ENCODE measurements at regions not wholly inside any gene's neighbourhood (a gene's known extent, or its start where the extent isn't known, plus 50 kb on each side); places are given as distances from the start of the nearest gene placed in this dataset.

DNA sequence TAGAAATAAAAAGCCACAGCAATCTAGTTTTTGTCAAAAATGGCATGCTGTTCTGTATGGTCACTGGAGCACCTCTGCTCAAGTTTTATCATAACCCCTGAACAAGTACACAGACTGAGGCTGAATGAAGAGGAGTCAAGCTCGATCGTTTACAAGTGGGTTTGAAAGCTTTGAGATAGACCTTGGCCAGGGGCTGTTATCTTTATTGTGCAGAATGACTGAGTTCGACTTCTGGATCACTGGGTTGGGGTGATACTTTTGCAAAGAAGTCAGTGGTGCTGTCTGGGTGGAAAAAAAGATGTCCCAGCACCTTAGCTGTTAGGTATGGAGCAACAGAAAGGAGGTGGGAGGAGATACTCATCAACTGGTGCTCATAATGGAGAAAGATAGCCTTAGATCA lies 446.0 kb downstream of the HACE1 start:
- DNase-seq, result no peak

DNA sequence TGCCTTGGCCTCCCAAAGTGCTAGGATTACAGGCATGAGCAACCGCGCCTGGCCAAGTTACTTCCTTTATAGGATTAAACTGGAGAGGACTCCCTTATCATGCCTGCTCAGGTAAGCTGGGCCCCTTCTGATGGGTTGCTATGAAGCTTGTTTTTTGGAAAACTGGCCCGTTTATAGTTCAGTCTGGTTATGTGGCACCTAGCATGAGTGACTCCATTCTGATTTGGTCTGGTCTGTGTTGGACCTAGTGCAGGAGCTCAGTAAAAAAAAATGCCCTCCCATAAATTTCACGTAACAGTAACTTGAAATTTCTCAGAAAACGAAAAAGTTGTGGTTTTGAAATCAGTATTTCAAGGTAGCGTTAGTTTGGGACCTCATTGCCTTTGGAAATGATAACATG lies 448.4 kb downstream of the HACE1 start:
- no peak for DNase-seq

DNA sequence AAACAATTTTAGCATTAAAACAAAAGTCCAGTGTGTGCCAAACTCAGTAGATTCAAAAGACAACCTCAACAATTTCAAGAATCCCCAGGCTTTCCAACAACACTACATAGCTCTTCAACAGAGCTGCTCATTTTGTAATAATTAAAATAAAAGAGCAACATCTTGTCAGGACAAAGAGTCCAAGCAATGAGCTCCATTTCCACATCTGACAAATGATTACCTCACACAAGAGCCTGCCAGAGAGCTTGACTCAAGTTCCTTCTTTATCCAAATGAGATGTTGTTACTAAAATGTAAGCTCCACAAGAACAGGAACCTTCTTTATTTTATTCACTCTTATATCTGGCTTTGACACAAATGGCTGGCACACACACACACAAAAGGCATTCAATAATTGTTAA lies 449.8 kb downstream of the HACE1 start:
- no peak for DNase-seq

DNA sequence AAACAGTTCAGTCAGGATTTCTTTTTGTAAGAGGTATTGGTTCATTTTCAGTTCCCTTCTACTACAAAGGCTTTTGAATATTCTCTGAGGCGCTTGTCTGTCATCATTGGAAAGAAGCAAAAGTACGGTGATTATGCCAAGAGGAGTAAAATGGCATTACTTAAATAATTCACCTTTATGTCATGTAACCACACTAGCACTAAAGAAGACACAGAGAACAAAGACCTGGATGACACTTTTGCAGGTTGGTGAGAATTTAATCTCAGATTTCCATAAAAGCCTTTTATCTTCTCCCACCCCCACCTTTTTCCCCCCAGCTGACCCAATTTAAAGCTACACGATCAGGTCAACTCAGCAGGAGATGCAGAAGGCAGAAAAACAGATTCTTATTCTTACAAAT lies 451.8 kb downstream of the HACE1 start:
- no peak for DNase-seq

DNA sequence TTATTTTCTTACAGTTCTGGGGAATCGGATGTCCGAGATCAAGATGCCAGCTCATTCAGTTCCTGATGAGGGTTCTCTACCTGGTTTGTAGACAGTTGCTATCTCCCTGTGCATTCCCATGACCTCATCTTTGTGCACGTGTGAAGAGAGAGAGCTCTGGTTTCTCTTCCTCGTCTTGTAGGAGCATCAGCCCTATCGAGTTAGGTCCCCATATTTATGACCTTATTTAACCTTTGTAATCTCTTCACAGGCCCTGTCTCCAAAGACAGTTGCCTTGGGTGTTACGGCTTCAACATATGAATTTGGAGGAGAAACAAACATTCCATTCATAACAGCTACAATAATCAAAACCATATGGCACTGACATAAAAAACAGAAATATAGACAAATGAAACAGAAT lies 455.3 kb downstream of the HACE1 start:
- no peak for DNase-seq

DNA sequence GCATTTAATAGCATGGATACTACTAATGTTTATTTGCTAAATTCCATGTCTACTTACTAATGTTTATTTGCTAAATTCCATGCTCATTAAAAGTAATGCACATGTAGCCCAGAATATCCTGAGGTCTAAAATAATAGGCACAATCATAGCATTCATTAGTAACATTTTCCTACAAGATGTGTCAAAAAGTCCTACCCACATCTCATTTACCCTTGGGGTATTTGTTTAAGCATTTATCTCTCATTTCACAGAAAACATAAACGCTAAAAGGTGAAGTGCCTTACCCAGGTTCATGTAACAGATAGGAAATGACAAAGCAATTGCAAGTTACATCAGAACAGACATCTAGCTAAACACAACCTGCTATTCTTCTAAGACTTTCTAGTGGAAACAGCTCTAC lies 457.1 kb downstream of the HACE1 start:
- no peak for DNase-seq

DNA sequence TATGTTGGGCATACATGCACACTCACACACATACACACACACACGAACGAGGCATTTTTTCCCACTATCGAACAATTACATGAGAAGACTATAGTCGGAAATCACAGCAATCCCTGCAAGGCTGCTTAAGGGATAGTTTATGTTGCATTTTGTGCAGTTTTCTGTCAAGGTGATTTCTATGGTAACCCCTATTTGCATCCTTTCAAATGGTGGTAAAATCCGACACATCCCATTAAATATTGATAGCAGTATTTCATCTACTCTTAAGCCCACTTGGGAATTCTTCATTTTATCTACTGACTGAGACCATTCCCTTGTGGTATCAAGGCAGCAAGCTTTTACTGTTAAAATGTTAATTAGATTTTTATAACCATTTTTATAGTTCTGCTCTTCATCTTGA lies 457.8 kb downstream of the HACE1 start:
- DNase-seq, result no peak

DNA sequence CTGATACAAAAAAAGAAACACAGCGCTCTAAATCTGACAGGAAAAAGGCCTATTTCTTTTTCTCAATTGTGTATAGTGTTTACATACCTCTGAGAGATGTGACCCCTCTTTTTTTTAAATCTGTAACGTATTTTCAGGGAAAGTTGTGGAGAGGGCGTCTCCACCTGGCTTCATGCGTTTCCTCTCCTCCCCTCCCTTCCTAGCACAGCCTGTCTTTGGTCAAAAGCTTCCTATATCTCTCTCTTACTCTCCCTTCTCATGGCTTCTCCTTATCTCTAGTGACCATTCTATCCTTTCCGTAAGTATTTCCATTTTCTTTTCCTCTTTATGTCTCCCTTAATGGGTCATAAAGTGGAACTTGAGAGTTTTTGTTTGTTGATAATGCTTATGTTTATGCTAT lies 458.9 kb downstream of the HACE1 start:
- no peak for DNase-seq

DNA sequence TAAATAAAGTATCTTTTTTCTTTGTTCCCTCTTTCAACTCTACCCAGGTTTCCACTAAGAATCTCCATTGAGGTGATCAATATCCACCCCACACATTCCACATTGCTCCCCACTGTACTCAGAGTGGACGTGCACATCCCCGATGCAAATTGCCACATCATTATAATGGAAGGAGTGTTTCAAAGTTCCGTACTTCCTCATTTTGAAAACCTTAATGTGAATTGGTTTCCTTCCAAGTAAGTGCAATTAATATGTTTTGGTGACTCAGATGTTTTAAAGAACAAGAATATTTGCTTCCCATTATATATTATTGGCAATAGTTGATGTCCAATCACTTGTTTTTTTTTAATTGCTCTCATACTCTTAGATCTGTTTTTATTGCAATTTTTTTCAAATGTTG lies 463.6 kb downstream of the HACE1 start:
- peak; percentile 14 for DNase-seq

DNA sequence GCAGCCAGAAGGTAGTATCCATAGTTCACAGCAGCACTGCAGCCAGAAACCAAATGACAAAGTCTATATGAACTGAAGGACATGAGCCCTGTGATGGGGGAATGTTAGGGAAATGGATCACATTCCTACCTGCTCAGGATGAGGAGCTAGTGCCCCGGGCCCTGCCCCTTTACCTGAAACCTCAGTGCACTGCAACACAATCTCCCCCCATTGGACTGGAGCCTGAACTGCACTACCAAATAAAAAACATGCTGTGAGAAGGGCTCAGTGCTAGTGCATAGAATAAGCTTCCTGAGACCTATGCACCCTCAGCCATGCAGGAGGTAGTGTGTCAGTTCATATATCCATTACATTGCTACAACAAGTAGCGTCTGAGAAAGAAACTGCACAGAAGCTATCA lies 477.8 kb downstream of the HACE1 start:
- DNase-seq, result no peak

DNA sequence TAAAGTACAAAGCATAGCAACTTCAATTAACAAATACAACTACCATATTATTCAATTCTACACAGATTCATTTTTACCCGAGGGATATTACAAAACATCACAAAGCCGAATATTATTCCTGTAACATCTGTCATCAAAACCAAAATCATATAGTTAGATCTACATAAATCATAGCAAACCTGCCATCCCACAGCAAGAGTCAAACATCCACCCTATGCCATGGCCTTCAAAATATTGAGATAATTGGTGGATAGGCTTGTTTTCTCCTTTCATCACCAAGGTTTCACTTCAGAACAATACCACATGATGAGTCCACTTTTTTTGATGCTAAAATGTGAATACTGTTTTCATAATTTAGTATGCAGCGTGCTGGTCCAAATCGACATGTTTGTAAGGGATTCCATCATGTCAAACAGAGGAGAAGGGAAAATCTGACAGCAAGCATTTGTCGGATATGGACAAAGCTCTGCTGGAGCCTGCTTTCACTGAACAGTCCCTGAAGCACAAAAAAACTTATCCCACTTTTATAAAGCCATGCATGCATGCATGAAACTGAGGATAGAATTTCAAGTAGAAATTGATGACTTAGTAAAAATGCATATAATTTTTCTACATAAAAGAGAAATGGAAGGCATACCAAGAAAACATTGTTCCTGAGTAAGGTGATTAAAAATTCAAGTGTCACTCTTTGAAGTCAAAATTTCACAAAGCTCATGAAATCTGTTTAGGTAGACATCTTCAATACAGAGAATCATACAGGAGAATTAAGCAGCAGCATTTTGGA lies 494.1 kb downstream of the HACE1 start:
- DNase-seq, result no peak

DNA sequence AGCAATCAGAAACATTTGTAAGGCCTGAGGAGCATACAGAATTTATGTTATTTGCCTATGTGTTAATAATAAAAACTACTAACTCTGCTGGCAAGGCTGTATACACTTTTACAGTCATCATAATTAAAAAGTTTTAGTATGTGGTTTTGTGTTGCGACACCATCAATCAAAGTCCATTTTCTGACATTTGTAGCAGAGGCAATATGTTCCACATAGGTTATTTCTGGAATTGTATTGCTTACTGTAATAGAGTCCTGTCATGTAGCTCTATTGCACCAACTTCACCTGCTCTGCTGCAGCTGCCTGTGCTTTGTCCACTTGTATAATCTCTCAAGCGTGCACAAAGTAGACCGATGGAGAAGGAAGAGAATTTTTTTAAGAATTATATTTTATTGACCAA lies 501.8 kb downstream of the HACE1 start:
- no peak for DNase-seq

DNA sequence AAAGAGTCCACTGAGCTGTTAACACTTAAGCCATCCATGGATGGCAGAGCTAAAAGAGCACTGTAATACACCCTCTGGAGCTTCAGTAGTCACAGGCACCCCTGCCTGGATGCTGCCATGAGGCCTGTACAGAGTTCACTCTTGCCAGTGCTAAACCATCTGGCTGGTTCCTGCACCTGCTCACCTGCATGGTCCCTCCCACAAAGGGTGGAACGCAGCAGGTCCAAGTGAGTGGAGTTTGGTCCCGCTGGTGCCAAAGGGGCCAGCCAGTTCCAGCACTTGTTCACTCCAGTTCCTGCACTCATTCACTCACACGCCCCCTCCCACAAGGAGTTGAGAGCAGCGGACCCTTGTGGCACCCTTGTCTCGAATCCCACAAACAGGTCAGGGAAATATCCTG lies 503.5 kb downstream of the HACE1 start:
- DNase-seq, result no peak

DNA sequence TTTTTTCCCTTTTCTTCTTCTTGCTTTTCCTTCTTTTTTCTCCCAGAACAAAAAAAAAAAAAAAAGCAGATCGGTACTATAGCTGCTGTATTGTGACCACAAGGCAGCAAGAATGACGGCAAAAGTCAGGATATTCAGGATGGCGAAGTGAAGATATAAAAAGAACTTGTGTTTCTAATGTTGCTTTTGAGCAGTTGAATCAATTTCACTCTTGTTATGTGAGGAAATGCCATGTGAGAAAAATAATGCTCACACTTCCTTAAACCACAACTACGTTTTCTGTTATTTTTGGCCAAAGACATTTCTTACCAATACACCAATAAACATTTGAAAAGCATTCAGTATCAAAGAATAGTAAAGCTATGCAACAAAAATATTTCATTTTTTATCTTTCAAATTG lies 510.5 kb downstream of the HACE1 start:
- no peak for DNase-seq

DNA sequence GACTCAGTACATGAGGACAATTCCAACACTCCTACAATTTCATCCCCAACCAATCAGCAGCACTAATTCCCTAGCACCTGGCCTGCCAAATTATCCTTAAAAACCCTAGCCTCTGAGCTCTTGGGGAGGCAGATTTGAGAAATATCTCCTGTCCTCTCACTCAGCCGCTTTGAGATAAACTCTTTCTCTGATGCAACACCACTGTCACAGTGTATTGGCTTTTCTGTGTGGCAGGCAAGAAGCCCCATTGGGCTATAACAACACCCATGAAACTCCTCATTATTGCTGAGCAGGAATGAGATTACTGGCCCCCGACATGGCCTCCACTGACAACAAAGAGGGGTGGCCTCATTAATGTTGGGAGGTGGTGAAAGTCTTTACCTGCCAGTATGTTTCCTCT lies 515.5 kb downstream of the HACE1 start:
- no peak for DNase-seq

DNA sequence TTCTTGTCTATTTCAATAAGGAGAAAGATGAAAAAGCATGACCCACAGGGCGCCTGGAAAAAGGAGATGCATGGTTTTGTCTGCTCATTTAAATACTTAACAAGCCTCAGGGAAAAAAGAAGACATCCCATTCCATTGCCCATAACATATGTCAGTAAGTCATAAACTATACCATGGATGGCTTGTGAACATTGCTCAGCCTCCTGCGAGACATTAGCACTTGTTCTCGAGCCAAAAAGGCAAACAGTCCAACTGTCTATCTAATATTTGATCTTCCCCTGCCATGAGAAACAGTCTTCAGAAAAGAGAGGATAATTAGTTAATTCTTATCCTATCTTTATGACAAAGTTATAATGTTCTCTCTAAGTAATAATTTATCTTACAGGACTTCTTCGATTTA lies 527.4 kb downstream of the HACE1 start:
- DNase-seq, result no peak

DNA sequence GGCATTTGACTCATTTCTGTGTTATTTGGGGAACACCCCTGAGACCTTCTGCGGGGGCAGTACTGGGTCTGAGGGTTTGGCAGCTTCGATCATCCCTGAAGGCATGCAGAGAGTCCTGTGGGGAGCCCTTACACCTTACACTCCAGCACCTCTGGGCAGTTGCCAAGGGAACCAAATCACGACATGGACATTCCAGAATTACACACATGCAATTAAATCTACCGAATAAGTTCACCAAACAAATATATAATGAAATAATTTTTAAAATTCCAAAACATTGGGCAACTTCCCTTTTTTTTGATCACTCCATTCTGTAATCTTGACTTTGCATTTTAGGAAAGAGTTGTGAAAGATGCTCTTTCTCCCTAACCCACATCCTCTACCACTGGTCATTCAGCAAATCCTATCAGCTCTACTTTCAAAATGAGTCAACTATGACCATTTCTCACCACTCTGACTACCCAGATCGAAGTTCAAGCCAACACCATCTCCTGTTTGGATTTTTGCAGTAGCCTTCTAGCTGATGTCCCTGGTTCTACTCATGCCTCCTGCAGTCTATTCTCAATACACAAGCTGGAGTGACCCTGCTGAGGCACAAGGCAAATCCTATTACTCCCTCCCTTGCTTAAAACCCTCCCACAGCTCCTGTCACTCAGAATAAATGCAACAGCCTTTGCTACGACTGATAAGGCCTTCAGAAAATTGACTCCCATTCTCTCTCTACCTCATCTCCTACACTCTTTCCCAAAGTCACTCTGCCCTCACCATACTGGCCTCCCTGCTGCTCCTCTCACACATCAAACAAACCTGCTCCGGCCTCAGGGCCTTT lies 533.3 kb downstream of the HACE1 start:
- DNase-seq, result no peak

DNA sequence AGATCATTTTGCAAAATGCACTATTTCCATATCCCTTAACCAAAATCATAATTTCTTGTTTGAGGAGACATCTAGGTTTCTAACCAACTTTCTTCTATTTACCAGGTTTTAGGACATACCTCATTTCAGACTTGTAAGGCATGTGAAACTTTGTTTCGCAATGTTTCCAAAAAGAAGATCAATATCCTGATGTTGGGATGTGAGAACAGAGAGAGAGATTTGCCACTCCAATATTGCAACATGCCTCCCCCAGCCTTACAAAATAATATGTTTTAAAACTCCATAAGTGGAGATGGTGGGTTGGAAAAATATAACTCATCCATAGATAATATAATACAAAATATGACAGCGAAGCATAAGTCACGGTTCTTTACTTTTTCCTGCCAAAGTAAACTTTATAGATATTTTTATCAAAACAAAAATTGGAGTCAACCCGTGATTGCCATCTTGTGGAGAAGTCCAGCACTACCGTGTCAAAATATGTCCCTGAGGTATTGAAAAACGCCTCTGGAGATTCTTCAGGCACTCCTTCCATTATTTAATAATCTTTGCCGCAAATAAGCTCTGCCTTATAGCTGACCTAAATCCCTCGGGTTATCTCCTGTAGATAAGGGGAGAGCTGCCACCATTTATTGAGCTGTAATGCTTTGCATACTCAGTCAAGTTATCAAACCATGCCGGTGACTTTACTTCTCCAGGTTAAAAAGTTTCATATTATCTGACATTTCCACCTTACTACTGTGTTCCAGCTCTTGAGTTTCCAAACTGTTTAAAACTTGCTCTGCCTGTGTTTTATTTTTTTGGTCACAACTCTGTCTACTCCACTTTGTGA lies 534.2 kb downstream of the HACE1 start:
- DNase-seq, result no peak

DNA sequence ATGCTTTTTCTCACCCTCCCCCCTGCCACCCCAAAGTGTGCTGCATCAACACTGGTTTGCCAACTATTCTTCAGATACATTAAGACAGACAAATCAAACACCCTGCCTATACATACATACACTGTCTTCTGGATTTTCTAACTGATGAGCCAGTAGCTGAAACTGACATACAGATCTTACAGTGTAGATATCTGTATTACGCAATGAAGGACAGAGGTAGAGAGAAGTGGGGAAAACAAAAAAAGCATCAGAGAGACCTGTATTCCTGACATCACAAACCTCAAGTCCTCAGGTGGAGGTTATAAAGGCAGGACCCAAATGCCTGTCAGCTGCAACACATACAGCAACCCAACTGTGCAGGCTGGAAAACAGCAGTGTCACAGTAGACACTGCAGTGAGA lies 535.4 kb downstream of the HACE1 start:
- no peak for DNase-seq

DNA sequence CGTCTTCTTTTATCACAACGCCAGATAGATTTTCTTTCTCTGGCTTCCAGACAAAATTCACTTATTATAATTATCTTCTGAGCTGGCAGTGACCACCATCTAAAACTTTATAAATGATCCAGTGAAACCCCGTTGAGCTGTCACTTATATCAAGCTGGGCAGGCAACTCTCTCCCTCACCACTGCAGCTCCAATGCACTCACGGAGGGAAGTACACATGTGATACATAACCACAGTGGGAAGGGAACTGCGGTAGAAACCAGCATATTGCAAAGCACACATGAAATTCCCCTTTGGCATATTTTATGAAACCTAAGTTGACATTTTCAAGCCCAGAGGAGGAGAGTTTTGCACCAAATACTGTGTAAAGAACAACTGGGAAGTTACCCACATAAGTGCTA lies 536.9 kb downstream of the HACE1 start:
- no peak for DNase-seq

DNA sequence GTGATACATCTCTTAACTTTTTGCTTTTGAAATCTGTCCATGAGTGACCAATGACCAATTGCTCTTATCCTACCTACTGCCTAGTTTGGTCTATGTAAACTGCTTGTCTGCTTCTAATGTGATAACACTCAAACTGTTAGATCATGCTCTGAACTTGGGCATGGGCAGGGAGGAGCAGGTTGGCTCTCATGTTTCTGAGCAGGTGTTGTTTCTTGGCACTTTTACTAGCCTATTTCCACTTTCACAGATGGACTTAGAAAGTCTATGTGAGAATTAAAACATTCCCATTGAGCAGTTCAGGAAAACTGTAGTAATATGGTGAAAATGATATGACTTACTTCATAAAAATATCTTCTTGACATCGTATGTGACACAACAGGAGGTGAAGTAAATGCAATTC lies 538.4 kb downstream of the HACE1 start:
- DNase-seq, result no peak

DNA sequence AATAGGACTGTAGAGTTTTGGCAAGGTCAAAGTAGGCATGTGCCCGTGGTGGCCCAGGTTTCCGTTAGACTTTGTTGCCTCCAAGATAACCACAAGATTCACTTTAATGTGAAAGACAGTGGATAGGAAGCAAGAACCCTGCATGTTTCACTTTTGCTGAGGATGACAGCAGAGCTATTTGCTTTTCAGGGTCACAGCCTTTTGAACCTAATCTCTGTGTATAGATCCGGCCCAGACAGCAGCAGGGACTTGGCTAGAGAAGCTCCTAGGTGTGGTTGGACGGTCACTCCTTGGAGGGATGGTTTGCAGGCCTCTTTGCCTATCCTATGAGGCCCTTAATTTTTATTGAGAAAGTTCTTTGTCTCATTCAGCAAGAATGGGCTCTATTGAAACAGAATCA lies 538.8 kb downstream of the HACE1 start:
- no peak for DNase-seq

DNA sequence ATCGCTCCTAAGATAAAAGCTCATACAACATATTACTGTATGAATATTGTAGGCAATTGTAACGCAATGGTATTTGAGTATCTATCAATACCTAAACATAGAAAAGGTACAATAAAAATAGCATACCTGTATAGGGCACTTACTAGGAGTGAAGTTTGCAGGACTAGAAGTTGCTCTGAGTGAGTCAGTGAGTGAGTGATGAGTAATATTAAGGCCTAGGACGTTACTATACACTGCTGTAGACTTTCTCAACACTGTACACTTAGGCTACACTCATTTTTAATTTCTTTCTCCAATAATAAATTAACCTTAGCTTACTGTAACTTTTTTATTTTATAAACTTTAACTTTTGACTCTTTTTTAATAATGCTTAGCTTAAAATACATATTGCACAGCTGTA lies 546.9 kb downstream of the HACE1 start:
- no peak for DNase-seq

DNA sequence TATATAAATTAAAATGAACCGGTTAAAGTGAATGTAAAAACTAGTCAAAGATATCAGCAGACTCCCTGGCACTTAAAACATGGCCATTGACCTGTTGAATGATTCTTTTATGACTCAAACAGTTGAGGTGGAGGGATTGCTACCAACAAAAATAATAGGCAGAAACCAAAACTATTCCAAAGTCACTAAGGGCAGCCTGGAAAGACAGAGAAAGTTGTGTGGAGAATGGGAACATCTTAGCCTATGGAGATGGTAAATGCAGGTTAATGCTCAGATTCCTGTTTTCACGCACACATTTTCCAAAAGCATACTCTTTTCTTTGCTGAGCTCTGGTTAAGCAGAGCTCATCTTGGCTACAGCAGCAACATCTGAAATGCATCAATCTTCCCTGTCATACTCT lies 553.5 kb downstream of the HACE1 start:
- DNase-seq, result no peak

Measured in GF-D8 (cell line).